CD4-positive, alpha-beta T cell treated with Interleukin-2 at 100 ng/mL for 4 hours (primary cell): ENCODE measurements at regions not wholly inside any gene's neighbourhood (a gene's known extent, or its start where the extent isn't known, plus 50 kb on each side); places are given as distances from the start of the nearest gene placed in this dataset.
A peak's percentile ranks its signal among the peaks of the same experiment; 100 is the strongest.
"Not testable (repeated sequence)": the region's sequence is repeated elsewhere in the genome, so short reads cannot be mapped to it uniquely, and the experiment has no call there.

Experiments used
- DNase-seq: peaks from one replicate; pipeline ENCODE4 v3.0.0-alpha.2; 2020; ENCODE audit warnings: low spot score

- no peak for DNase-seq
Measured at GRCh38 chr6:5896476-5897200, 110.1 kb downstream of the NRN1 start.

GRCh38 chr6:5894357-5894756 is 112.4 kb downstream of the NRN1 start:
- no peak for DNase-seq

- DNase-seq, result no peak
Measured at GRCh38 chr6:5893295-5893694, 113.4 kb downstream of the NRN1 start.

GRCh38 chr6:5892669-5893068 is 114.1 kb downstream of the NRN1 start:
- DNase-seq, result no peak

GRCh38 chr6:5878792-5879191 is 127.9 kb downstream of the NRN1 start:
- DNase-seq, result no peak

- no peak for DNase-seq
Measured at GRCh38 chr6:5876076-5876475, 130.6 kb downstream of the NRN1 start.

GRCh38 chr6:5873976-5874375 is 132.7 kb downstream of the NRN1 start:
- DNase-seq, result not testable (repeated sequence)

GRCh38 chr6:5871296-5871695 is 135.4 kb downstream of the NRN1 start:
- no peak for DNase-seq

GRCh38 chr6:5869676-5870075 is 137.0 kb downstream of the NRN1 start:
- DNase-seq, result no peak

- DNase-seq, result no peak
Measured at GRCh38 chr6:5869261-5869660, 137.5 kb downstream of the NRN1 start.

- peak; percentile 44 for DNase-seq
Measured at GRCh38 chr6:5866547-5867051, 140.1 kb downstream of the NRN1 start.

GRCh38 chr6:5865506-5866031 is 141.2 kb downstream of the NRN1 start:
- DNase-seq, result peak; percentile 22

GRCh38 chr6:5860849-5861248 is 145.9 kb downstream of the NRN1 start:
- DNase-seq, result no peak

- DNase-seq, result no peak
Measured at GRCh38 chr6:5855787-5856470, 150.8 kb downstream of the NRN1 start.

GRCh38 chr6:5854899-5855298 is 151.8 kb downstream of the NRN1 start:
- no peak for DNase-seq

- peak; percentile 64 for DNase-seq
Measured at GRCh38 chr6:5851261-5851757, 155.4 kb downstream of the NRN1 start.

GRCh38 chr6:5850848-5851255 is 155.9 kb downstream of the NRN1 start:
- no peak for DNase-seq

GRCh38 chr6:5846889-5847288 is 159.8 kb downstream of the NRN1 start:
- no peak for DNase-seq

- DNase-seq, result no peak
Measured at GRCh38 chr6:5846335-5846734, 160.4 kb downstream of the NRN1 start.

- DNase-seq, result no peak
Measured at GRCh38 chr6:5843078-5843477, 163.6 kb downstream of the NRN1 start.

GRCh38 chr6:5840734-5841390 is 165.9 kb downstream of the NRN1 start:
- DNase-seq, result no peak

GRCh38 chr6:5838656-5839396 is 167.9 kb downstream of the NRN1 start:
- DNase-seq, result no peak
